Lung (tissue), 11 donors: ENCODE measurements at regions not wholly inside any gene's neighbourhood (a gene's known extent, or its start where the extent isn't known, plus 50 kb on each side); places are given as distances from the start of the nearest gene placed in this dataset.

Experiments used
- ATAC-seq: fragments of 200-7000 bp; cut with Tn5 transposase; one replicate; pipeline ENCODE4 v1.9.1; 2020; ENCODE audit warnings: moderate number of reproducible peaks; ENCODE audit not compliant: insufficient read depth, low FRiP score
- DNase-seq, 3 donors: peaks; one replicate each; pipeline ENCODE4 v3.0.0-alpha.2; 2013 to 2017
- H3K27ac ChIP-seq, 2 donors: one replicate each; pipeline ENCODE4 v1.5.1; 2013; ENCODE audit warnings: mild to moderate bottlenecking in 2 of 2, moderate library complexity in 2 of 2, control low read depth in 1 of 2, inconsistent platforms in 1 of 2, low read depth in 1 of 2, low read length in 1 of 2
- H3K27me3 ChIP-seq, 3 donors: one replicate each; pipeline ENCODE4 v1.5.1; 2013; ENCODE audit warnings: low read length in 2 of 3; ENCODE audit not compliant: control insufficient read depth in 3 of 3, insufficient read depth in 3 of 3
- H3K36me3 ChIP-seq, 4 donors: one replicate each; pipeline ENCODE4 v1.5.1; 2013; ENCODE audit warnings: low read length in 4 of 4, mild to moderate bottlenecking in 1 of 4, moderate library complexity in 1 of 4; ENCODE audit not compliant: control insufficient read depth in 4 of 4, insufficient read depth in 4 of 4
- H3K4me1 ChIP-seq, 5 donors: one replicate each; pipeline ENCODE4 v1.5.1; 2013; ENCODE audit warnings: low read length in 5 of 5, mild to moderate bottlenecking in 2 of 5, moderate library complexity in 1 of 5; ENCODE audit not compliant: control insufficient read depth in 5 of 5, insufficient read depth in 5 of 5
- H3K4me3 ChIP-seq: one replicate; pipeline ENCODE4 v1.5.1; 2013; ENCODE audit warnings: mild to moderate bottlenecking, control low read depth, moderate library complexity
- H3K9ac ChIP-seq, 2 donors: one replicate each; pipeline ENCODE4 v1.5.1; 2013; ENCODE audit warnings: low read length in 2 of 2, control low read depth in 1 of 2; ENCODE audit not compliant: insufficient read depth in 1 of 2
- H3K9me3 ChIP-seq, 4 donors: one replicate each; pipeline ENCODE4 v1.5.1; 2013; ENCODE audit warnings: low read length in 3 of 4, mild to moderate bottlenecking in 1 of 4, moderate library complexity in 1 of 4; ENCODE audit not compliant: control insufficient read depth in 4 of 4, insufficient read depth in 3 of 4
- CTCF ChIP-seq: IDR thresholded peaks from 2 replicates; pipeline ENCODE4 v1.5.1; 2012; ENCODE audit warnings: mild to moderate bottlenecking; ENCODE audit errors: control extremely low read depth, extremely low read depth
- WGBS, 2 donors: extraction: QIAGEN DNeasy Blood & Tissue Kit; methylation state at CpG; one replicate each; pipeline ENCODE4 v1.1.7; 2013; 5-methylcytosine and 5-hydroxymethylcytosine counted together
- donor health status: control.
- donor health status: control.
- donor health status: Bipolar disorder and iron deficiency.
- donor health status: healthy.
- donor health status: DM: yes; HTN: yes; CAD: no.

- no peak for ATAC-seq
- Histone ChIP-seq H3K9ac (no peak overlapping the region), H3K36me3 (no peaks in the 10 kb centered on the region), H3K9me3 (no peaks in the 10 kb centered on the region), H3K27ac (no peak overlapping the region), H3K4me3 (no peak overlapping the region), H3K4me1 (peaks cover 0 to 5% (median 0%) of the 10 kb centered on the region in 5 donors), H3K27me3 (no peaks in the 10 kb centered on the region)
- 80 to 88% methylated on average over 11 of the region's 11 CpGs for WGBS, 2 donors
- no peak for TF ChIP-seq CTCF
- no peak for DNase-seq
Observed at GRCh38 chr4:151960449-151961230, 199.8 kb upstream of the GATB start.

- Histone ChIP-seq H3K9ac (no peak overlapping the region), H3K27me3 (no peaks in the 10 kb centered on the region), H3K4me1 (peaks cover 0 to 4% (median 0%) of the 10 kb centered on the region in 5 donors), H3K27ac (no peak overlapping the region), H3K36me3 (no peaks in the 10 kb centered on the region), H3K9me3 (peaks cover 0 to 2% (median 0%) of the 10 kb centered on the region in 4 donors), H3K4me3 (no peak overlapping the region)
- ATAC-seq = no peak
- no peak for TF ChIP-seq CTCF
- WGBS, 2 donors = 45 to 48% methylated on average over 5 of the region's 5 CpGs
- DNase-seq = no peak
Observed at GRCh38 chr4:151957153-151957552, 196.3 kb upstream of the GATB start.

GRCh38 chr4:151955721-151956380 lies 195.0 kb upstream of the GATB start:
- H3K27me3 ChIP-seq = no peaks in the 10 kb centered on the region
- no peak for DNase-seq
- no peak for ATAC-seq
- H3K9me3 ChIP-seq = peaks cover 0 to 2% (median 0%) of the 10 kb centered on the region in 4 donors
- no peaks in the 10 kb centered on the region for H3K36me3 ChIP-seq
- no peak overlapping the region for H3K9ac ChIP-seq
- TF ChIP-seq CTCF = no peak
- H3K4me3 ChIP-seq = no peak overlapping the region
- no peak overlapping the region for H3K27ac ChIP-seq
- 83 to 87% methylated on average over 5 of the region's 5 CpGs for WGBS, 2 donors
- no peaks in the 10 kb centered on the region for H3K4me1 ChIP-seq
